ENCODE measurements at regions not wholly inside any gene's neighbourhood (a gene's known extent, or its start where the extent isn't known, plus 50 kb on each side); places are given as distances from the start of the nearest gene placed in this dataset.

- TF ChIP-seq TAF1 (IDR thresholded peaks at IDR 0.05; ENCODE audit: borderline replicate concordance, low read depth, low read length) (no peak), POLR2AphosphoS5 (IDR thresholded peaks at IDR 0.05; ENCODE audit: low read depth, low read length) (no peak)
Measured at GRCh38 chr10:8182806-8183205, 128.3 kb downstream of the GATA3 start.
